ENCODE measurements at regions not wholly inside any gene's neighbourhood (a gene's known extent, or its start where the extent isn't known, plus 50 kb on each side); places are given as distances from the start of the nearest gene placed in this dataset.

DNA sequence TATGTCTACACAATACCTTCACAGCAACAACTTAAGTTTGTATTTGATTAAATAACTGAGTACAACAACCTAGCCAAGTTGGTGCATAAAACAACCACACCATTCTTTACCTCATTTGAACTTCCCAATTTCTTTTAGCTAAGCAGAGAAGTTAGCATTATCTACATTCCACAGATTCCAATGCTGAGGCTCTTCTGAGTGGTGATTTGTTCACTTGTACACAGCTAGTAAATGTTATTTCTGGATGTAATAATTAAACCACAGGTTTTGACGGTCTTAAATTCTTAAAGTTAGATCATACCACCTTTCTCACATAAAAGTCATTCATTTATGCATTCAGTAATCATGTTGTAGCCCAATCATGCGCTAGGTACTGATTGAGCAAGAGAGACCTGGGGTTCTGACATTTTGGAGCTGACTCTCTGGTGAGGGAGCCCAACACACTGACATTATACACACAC lies 102.5 kb downstream of the SST start:
- TF ChIP-seq, protein P1, sequence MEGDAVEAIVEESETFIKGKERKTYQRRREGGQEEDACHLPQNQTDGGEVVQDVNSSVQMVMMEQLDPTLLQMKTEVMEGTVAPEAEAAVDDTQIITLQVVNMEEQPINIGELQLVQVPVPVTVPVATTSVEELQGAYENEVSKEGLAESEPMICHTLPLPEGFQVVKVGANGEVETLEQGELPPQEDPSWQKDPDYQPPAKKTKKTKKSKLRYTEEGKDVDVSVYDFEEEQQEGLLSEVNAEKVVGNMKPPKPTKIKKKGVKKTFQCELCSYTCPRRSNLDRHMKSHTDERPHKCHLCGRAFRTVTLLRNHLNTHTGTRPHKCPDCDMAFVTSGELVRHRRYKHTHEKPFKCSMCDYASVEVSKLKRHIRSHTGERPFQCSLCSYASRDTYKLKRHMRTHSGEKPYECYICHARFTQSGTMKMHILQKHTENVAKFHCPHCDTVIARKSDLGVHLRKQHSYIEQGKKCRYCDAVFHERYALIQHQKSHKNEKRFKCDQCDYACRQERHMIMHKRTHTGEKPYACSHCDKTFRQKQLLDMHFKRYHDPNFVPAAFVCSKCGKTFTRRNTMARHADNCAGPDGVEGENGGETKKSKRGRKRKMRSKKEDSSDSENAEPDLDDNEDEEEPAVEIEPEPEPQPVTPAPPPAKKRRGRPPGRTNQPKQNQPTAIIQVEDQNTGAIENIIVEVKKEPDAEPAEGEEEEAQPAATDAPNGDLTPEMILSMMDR (conservative IDR thresholded peaks at IDR 0.05 in 1 of 2, IDR thresholded peaks at IDR 0.05 in 1 of 2; ENCODE audit: low read depth in 1 of 2, low read length in 2 of 2), result no peak
- TF ChIP-seq EZH2 (IDR thresholded peaks at IDR 0.05; ENCODE audit: low read length, missing control alignments), result no peak
